Stimulated activated naive CD8-positive, alpha-beta T cell treated with anti-CD3 and anti-CD28 coated beads, Interleukin-15, Interleukin-2, amounts not matched to agents 100 ng/mL and 50 ng/mL, for 24 hours (primary cell): ENCODE measurements at regions not wholly inside any gene's neighbourhood (a gene's known extent, or its start where the extent isn't known, plus 50 kb on each side); places are given as distances from the start of the nearest gene placed in this dataset.

ENCODE experiments used
- H3K27ac Mint-ChIP-seq: one replicate; pipeline ENCODE4 v1.8.0; 2021; ENCODE audit warnings: mild to moderate bottlenecking, mixed read lengths
- H3K27me3 Mint-ChIP-seq: one replicate; pipeline ENCODE4 v1.8.0; 2021; ENCODE audit warnings: mixed read lengths
- H3K36me3 Mint-ChIP-seq: one replicate; pipeline ENCODE4 v1.8.0; 2021; ENCODE audit warnings: low read depth, mixed read lengths
- H3K4me1 Mint-ChIP-seq: one replicate; pipeline ENCODE4 v1.8.0; 2021; ENCODE audit warnings: low read depth, mixed read lengths
- H3K4me3 Mint-ChIP-seq: one replicate; pipeline ENCODE4 v1.8.0; 2021; ENCODE audit warnings: mild to moderate bottlenecking, mixed read lengths
- H3K9me3 Mint-ChIP-seq: one replicate; pipeline ENCODE4 v1.8.0; 2021; ENCODE audit warnings: mixed read lengths

- Mint-ChIP-seq H3K4me3 (no peak overlapping the region), H3K4me1 (peaks cover 3% of the 10 kb centered on the region), H3K27me3 (peaks cover 3% of the 10 kb centered on the region), H3K27ac (no peak overlapping the region), H3K9me3 (no peaks in the 10 kb centered on the region), H3K36me3 (no peaks in the 10 kb centered on the region)
Observed at GRCh38 chr3:69445024-69445423, 59.1 kb upstream of the FRMD4B start.

- Mint-ChIP-seq H3K27me3 (peaks cover 6% of the 10 kb centered on the region), H3K9me3 (no peaks in the 10 kb centered on the region), H3K4me3 (no peak overlapping the region), H3K36me3 (no peaks in the 10 kb centered on the region), H3K27ac (no peak overlapping the region), H3K4me1 (peaks cover 10% of the 10 kb centered on the region)
Observed at GRCh38 chr3:69443457-69443920, 57.6 kb upstream of the FRMD4B start.

GRCh38 chr3:69442771-69443311 lies 57.0 kb upstream of the FRMD4B start:
- H3K27me3 Mint-ChIP-seq, result peaks cover 6% of the 10 kb centered on the region
- no peaks in the 10 kb centered on the region for H3K36me3 Mint-ChIP-seq
- H3K27ac Mint-ChIP-seq, result no peak overlapping the region
- H3K4me3 Mint-ChIP-seq, result no peak overlapping the region
- peaks cover 10% of the 10 kb centered on the region for H3K4me1 Mint-ChIP-seq
- H3K9me3 Mint-ChIP-seq, result no peaks in the 10 kb centered on the region

DNA sequence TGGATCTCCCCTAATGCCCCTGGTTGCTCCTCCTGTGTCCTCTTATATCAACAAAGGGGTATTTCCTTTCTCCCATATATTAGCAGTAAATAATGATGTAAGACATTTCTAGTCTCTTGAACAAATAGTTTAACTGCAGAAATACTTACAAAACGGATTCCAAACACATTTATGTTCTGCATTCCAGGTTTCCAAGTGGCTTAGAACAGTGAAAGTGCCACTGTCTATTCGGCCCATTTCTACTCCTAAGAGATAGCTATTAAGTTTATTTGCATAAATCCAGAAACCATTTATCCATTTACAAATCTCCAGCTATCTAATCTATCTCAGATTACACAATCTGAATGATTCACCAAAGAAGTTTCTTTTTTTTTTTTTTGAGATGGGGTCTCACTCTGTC lies 55.8 kb upstream of the FRMD4B start:
- Mint-ChIP-seq H3K4me3 (no peak overlapping the region), H3K27me3 (peaks cover 5% of the 10 kb centered on the region), H3K4me1 (peaks cover 12% of the 10 kb centered on the region), H3K36me3 (no peaks in the 10 kb centered on the region), H3K27ac (no peak overlapping the region), H3K9me3 (no peaks in the 10 kb centered on the region)

- Mint-ChIP-seq H3K36me3 (no peaks in the 10 kb centered on the region), H3K27ac (no peak overlapping the region), H3K4me3 (no peak overlapping the region), H3K4me1 (peaks cover 18% of the 10 kb centered on the region), H3K27me3 (peaks cover 3% of the 10 kb centered on the region), H3K9me3 (no peaks in the 10 kb centered on the region)
Observed at GRCh38 chr3:69441040-69441439, 55.2 kb upstream of the FRMD4B start.

DNA sequence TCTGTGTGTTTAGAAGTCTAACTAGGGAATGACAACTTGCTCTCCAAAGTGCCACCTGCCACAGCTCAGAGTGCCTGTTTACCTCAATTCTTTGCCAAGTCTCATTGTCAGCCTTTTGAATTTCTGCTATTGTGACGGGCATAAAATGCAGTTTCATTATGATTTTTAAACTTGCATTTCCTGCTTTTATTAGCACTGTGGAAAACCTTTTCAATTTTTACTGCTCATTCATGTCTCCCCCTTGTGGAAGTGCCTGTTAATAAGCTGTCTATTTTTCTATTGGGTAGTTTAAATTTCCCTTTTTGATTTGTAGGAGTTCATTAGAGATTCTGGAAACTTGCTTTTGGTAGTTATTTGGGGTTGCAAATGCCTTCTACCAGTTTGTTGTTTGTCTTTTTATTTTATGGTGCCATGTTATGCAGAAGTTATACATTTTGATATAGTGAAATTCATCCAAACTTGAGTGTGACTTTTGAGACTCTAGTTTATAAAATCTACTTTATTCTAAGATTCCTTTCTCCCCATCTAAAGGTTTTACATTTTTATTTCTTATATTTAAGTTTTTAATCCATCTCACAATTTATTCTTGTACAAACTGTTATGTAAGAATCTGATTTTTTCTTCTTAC lies 53.9 kb upstream of the FRMD4B start:
- Mint-ChIP-seq H3K4me3 (no peak overlapping the region), H3K4me1 (peaks cover 31% of the 10 kb centered on the region), H3K27me3 (peaks cover 3% of the 10 kb centered on the region), H3K27ac (no peak overlapping the region), H3K9me3 (no peaks in the 10 kb centered on the region), H3K36me3 (no peaks in the 10 kb centered on the region)

DNA sequence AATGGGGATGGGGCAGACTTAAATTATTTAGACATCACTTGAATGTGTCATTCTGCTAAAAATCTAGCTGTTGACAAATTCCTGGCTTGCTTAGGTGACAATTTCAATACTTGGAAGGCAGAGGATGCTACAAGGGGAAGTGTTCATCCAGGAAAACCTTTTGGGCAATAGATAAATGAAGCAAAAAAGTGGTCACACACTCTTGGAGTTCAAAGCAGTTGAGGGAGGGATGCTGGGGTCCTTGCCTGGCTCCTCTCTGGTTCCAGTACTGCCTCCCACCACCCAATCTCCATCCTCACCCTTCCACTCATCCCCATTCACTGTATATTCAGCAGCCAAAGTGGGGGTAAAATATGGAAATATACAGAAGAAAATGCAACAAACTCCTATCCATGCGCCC lies 52.6 kb upstream of the FRMD4B start:
- no peaks in the 10 kb centered on the region for H3K36me3 Mint-ChIP-seq
- no peaks in the 10 kb centered on the region for H3K9me3 Mint-ChIP-seq
- H3K27me3 Mint-ChIP-seq, result peaks cover 3% of the 10 kb centered on the region
- H3K27ac Mint-ChIP-seq, result no peak overlapping the region
- H3K4me1 Mint-ChIP-seq, result peaks cover 44% of the 10 kb centered on the region
- no peak overlapping the region for H3K4me3 Mint-ChIP-seq

- H3K4me1 Mint-ChIP-seq, result peaks cover 52% of the 10 kb centered on the region
- no peaks in the 10 kb centered on the region for H3K9me3 Mint-ChIP-seq
- peaks cover 12% of the 10 kb centered on the region for H3K27me3 Mint-ChIP-seq
- H3K36me3 Mint-ChIP-seq, result no peaks in the 10 kb centered on the region
- no peak overlapping the region for H3K4me3 Mint-ChIP-seq
- H3K27ac Mint-ChIP-seq, result peak overlapping the region; percentile 60
Observed at GRCh38 chr3:69435274-69436265, 49.7 kb upstream of the FRMD4B start.
